ENCODE measurements at regions not wholly inside any gene's neighbourhood (a gene's known extent, or its start where the extent isn't known, plus 50 kb on each side); places are given as distances from the start of the nearest gene placed in this dataset.

- no peak for TF ChIP-seq CTCF (tag by site-specific recombination; IDR thresholded peaks at IDR 0.05)
- TF ChIP-seq ZFP69B (tag by site-specific recombination; IDR thresholded peaks at IDR 0.05) = no peak
- no peak for TF ChIP-seq ZNF138 (tag by site-specific recombination; IDR thresholded peaks at IDR 0.05; ENCODE audit: borderline replicate concordance)
- no peak for TF ChIP-seq ZNF175 (tag by site-specific recombination; IDR thresholded peaks at IDR 0.05)
- TF ChIP-seq ZNF174 (tag by site-specific recombination; IDR thresholded peaks at IDR 0.05) = no peak
- TF ChIP-seq SP2 (tag by site-specific recombination; IDR thresholded peaks at IDR 0.05) = no peak
- TF ChIP-seq SCRT2 (tag by site-specific recombination; IDR thresholded peaks at IDR 0.05) = no peak
Measured at GRCh38 chr1:117685936-117686806, 80.3 kb downstream of the TENT5C start.

All from HEK293 (cell line).